NT2/D1 (cell line): ENCODE measurements at regions not wholly inside any gene's neighbourhood (a gene's known extent, or its start where the extent isn't known, plus 50 kb on each side); places are given as distances from the start of the nearest gene placed in this dataset.

ENCODE experiments used
- DNase-seq: peaks from one replicate; pipeline ENCODE4 v3.0.0-alpha.2; 2011; ENCODE audit warnings: low read depth, low spot score
- H3K27me3 ChIP-seq: 2 replicates; pipeline ENCODE4 v1.6.0; 2011; ENCODE audit warnings: mild to moderate bottlenecking; ENCODE audit not compliant: insufficient read length, insufficient read depth
- H3K36me3 ChIP-seq: 2 replicates; pipeline ENCODE4 v1.6.1; 2011; ENCODE audit warnings: mild to moderate bottlenecking, low read length, mixed read lengths; ENCODE audit not compliant: insufficient read depth, insufficient read length
- H3K4me1 ChIP-seq: 2 replicates; pipeline ENCODE4 v1.5.1; 2011; ENCODE audit not compliant: insufficient read depth, insufficient read length
- H3K4me3 ChIP-seq: 2 replicates; pipeline ENCODE4 v1.5.1; 2011; ENCODE audit warnings: low read depth; ENCODE audit not compliant: insufficient read length
- H3K9ac ChIP-seq: 2 replicates; pipeline ENCODE4 v1.6.0; 2011; ENCODE audit warnings: low read depth; ENCODE audit not compliant: insufficient read length
- H3K9me3 ChIP-seq: 2 replicates; pipeline ENCODE4 v1.5.1; 2011; ENCODE audit warnings: mild to moderate bottlenecking, low read length; ENCODE audit not compliant: insufficient read depth
- SUZ12 ChIP-seq: IDR thresholded peaks from 2 replicates; pipeline ENCODE4 v1.6.1; 2011; ENCODE audit not compliant: insufficient read length, insufficient read depth; ENCODE audit errors: extremely low read depth
- YY1 ChIP-seq: IDR thresholded peaks from 2 replicates; pipeline ENCODE4 v1.6.1; 2011; ENCODE audit not compliant: insufficient read length, insufficient read depth
- ZNF274 ChIP-seq: IDR thresholded peaks from 2 replicates; pipeline ENCODE4 v1.6.1; 2011; ENCODE audit warnings: mild to moderate bottlenecking, low read depth, low read length

GRCh38 chr6:58419321-58419720 is 1101.9 kb downstream of the PRIM2 start:
- Histone ChIP-seq H3K36me3 (no peaks in the 10 kb centered on the region), H3K4me3 (no peak overlapping the region), H3K4me1 (no peaks in the 10 kb centered on the region), H3K9me3 (no peaks in the 10 kb centered on the region; the same call in 1 of the 2 replicates), H3K9ac (no peak overlapping the region), H3K27me3 (no peaks in the 10 kb centered on the region)
- no peak for DNase-seq
- TF ChIP-seq ZNF274 = no peak
- TF ChIP-seq YY1 = no peak
- TF ChIP-seq SUZ12 = no peak
